ENCODE measurements at regions not wholly inside any gene's neighbourhood (a gene's known extent, or its start where the extent isn't known, plus 50 kb on each side); places are given as distances from the start of the nearest gene placed in this dataset.
A peak's percentile ranks its signal among the peaks of the same experiment; 100 is the strongest.

GRCh38 chr6:133683308-133683580 is 205.7 kb upstream of the TCF21 start:
- TF ChIP-seq BRCA1 (IDR thresholded peaks at IDR 0.05; ENCODE audit: low read depth, low read length) (no peak), TEAD4 (IDR thresholded peaks at IDR 0.05; ENCODE audit: low read depth, low read length) (no peak), SRF (IDR thresholded peaks at IDR 0.05; ENCODE audit: low read depth, low read length) (no peak), MAFK (IDR thresholded peaks at IDR 0.05; ENCODE audit: low read depth, low read length) (no peak), BACH1 (IDR thresholded peaks at IDR 0.05; ENCODE audit: low read length) (no peak)
- H3K36me3 ChIP-seq (ENCODE audit: control insufficient read depth in 2 of 4, insufficient read depth in 4 of 4, low read length in 3 of 4) = no peaks in the 10 kb centered on the region
- H3K23ac ChIP-seq (ENCODE audit: insufficient read length) = no peak overlapping the region
- H3K79me1 ChIP-seq (ENCODE audit: low read depth, low read length) = no peaks in the 10 kb centered on the region
- no peaks in the 10 kb centered on the region for H3K9me3 ChIP-seq (ENCODE audit: insufficient read depth in 2 of 2, low read depth in 1 of 2, low read length in 1 of 2)
- H3K18ac ChIP-seq (ENCODE audit: extremely low read depth, low read length) = 0 out of 2 replicates have a peak overlapping the region, but pooled peaks have one; percentile 39
- H3K27ac ChIP-seq (ENCODE audit: low read depth, low read length) = no peak overlapping the region
- H3K4ac ChIP-seq (replicated peaks; ENCODE audit: insufficient read length, low read depth, low read length) = peak overlapping the region; percentile 74
- no peak overlapping the region for H3K9ac ChIP-seq (replicated peaks in 1 of 4; ENCODE audit: extremely low read depth in 1 of 4, low read depth in 3 of 4, low read length in 3 of 4)
- peak overlapping the region; percentile 42; the same call in 1 of the 2 replicates for H2BK12ac ChIP-seq (ENCODE audit: low read depth, low read length)
- H2BK120ac ChIP-seq (replicated peaks; ENCODE audit: low read depth, low read length) = peak overlapping the region; percentile 91
- H4K8ac ChIP-seq (ENCODE audit: extremely low read depth, insufficient read depth, low read length) = no peak overlapping the region
- H3K4me2 ChIP-seq (ENCODE audit: insufficient read depth in 1 of 2, low read depth in 2 of 2, low read length in 2 of 2) = no peak overlapping the region; a peak in 1 of 4 replicates
- no peaks in the 10 kb centered on the region for H3K23me2 ChIP-seq (ENCODE audit: low read depth, low read length)
- H2BK15ac ChIP-seq (ENCODE audit: low read length) = no peak overlapping the region
- WGBS, 2 experiments (ENCODE audit: extremely low coverage in 1 of 2, insufficient coverage in 1 of 2, insufficient read length in 1 of 2, insufficient replicate concordance in 2 of 2, low coverage in 1 of 2, low lambda C conversion rate in 2 of 2, missing lambda C conversion rate in 1 of 2) = 90% methylated on average over 1 of the region's 1 CpG; no CpG with 5 or more reads in 1 of the 2 experiments
- peak overlapping the region; percentile 87; the same call in 1 of the 2 replicates for H2BK20ac ChIP-seq (ENCODE audit: low read length)
- H3K4me3 ChIP-seq (ENCODE audit: extremely low read depth in 1 of 4, insufficient read depth in 2 of 4, low read depth in 3 of 4, low read length in 4 of 4) = no peak overlapping the region
- peak overlapping the region; percentile 79 for H4K91ac ChIP-seq (replicated peaks; ENCODE audit: insufficient read length, low read length)
- ChIA-PET CTCF (ENCODE audit: partially characterized antibody) (interaction anchor here (0.9 kb wide), 1 partner anchor 45 kb away, joined by 3 read pairs; no protein-coding TSS in a partner anchor), POLR2A (ENCODE audit: partially characterized antibody) (no interaction called here)
- H2BK5ac ChIP-seq (ENCODE audit: low read depth, low read length) = no peak overlapping the region
- H3K56ac ChIP-seq (replicated peaks; ENCODE audit: insufficient read length, low read depth, low read length) = no peak overlapping the region
- no peak overlapping the region for H2AK5ac ChIP-seq (ENCODE audit: low read depth, low read length)
- H3K27me3 ChIP-seq (replicated peaks in 1 of 4; ENCODE audit: control insufficient read depth in 3 of 4, extremely low read depth in 1 of 4, insufficient read depth in 3 of 4, low read length in 3 of 4) = no peaks in the 10 kb centered on the region
- no peak overlapping the region for H4K5ac ChIP-seq (ENCODE audit: insufficient read length, low read depth, low read length)
- FAIRE-seq (no peak), DNase-seq (ENCODE audit: low read depth in 1 of 2, low spot score in 2 of 2) (no peak)
- H3K79me2 ChIP-seq (ENCODE audit: control insufficient read depth in 1 of 2, insufficient read depth in 2 of 2, low read length in 2 of 2) = no peaks in the 10 kb centered on the region
- peaks cover 5 to 17% (median 15%) of the 10 kb centered on the region in 4 experiments; a peak in 6 of 7 replicates for H3K4me1 ChIP-seq (replicated peaks in 1 of 4; ENCODE audit: control insufficient read depth in 3 of 4, insufficient read depth in 4 of 4, low read length in 3 of 4)
- H3K14ac ChIP-seq (ENCODE audit: insufficient read length) = no peak overlapping the region
- H4K20me1 ChIP-seq (replicated peaks in 1 of 2; ENCODE audit: control insufficient read depth in 1 of 2, insufficient read depth in 2 of 2, low read length in 2 of 2) = no peaks in the 10 kb centered on the region
- peak overlapping the region; percentile 68; the same call in 1 of the 2 replicates for H2AFZ ChIP-seq (ENCODE audit: low read length)

Data from H1 (cell line).